Smooth muscle cell (in vitro differentiated cells): ENCODE measurements at regions not wholly inside any gene's neighbourhood (a gene's known extent, or its start where the extent isn't known, plus 50 kb on each side); places are given as distances from the start of the nearest gene placed in this dataset.
"Not testable (repeated sequence)": the region's sequence is repeated elsewhere in the genome, so short reads cannot be mapped to it uniquely, and the experiment has no call there.

Source experiments
- DNase-seq: peaks from one replicate; lab custom pipeline; 2025; ENCODE audit not compliant: unreplicated experiment; lab: John Stamatoyannopoulos, UW
- H2AFZ ChIP-seq: fragments of 200-600 bp; sonication (generic); 2 replicates; pipeline ENCODE4 v1.6.0; 2016; ENCODE audit warnings: antibody characterized with exemption, low read depth, mild to moderate bottlenecking
- H3F3A ChIP-seq: fragments of 200-600 bp; sonication (generic); 2 replicates; pipeline ENCODE4 v1.6.0; 2017; ENCODE audit warnings: antibody characterized with exemption, low read depth
- H3K27ac ChIP-seq: fragments of 200-600 bp; sonication (generic); 2 replicates; pipeline ENCODE4 v1.5.1; 2016; ENCODE audit warnings: low read depth, mild to moderate bottlenecking
- H3K27me3 ChIP-seq: fragments of 200-600 bp; sonication (generic); 2 replicates; pipeline ENCODE4 v1.6.1; 2016; ENCODE audit warnings: low read depth, mild to moderate bottlenecking
- H3K36me3 ChIP-seq: fragments of 200-600 bp; sonication (generic); 2 replicates; pipeline ENCODE4 v1.5.1; 2016; ENCODE audit warnings: low read depth
- H3K4me1 ChIP-seq: fragments of 200-600 bp; sonication (generic); 2 replicates; pipeline ENCODE4 v1.5.1; 2016; ENCODE audit warnings: low read depth
- H3K4me2 ChIP-seq: fragments of 200-600 bp; sonication (generic); 2 replicates; pipeline ENCODE4 v1.6.0; 2016; ENCODE audit warnings: mild to moderate bottlenecking
- H3K4me3 ChIP-seq: fragments of 200-600 bp; sonication (generic); 2 replicates; pipeline ENCODE4 v1.5.1; 2016; ENCODE audit warnings: mild to moderate bottlenecking
- H3K79me2 ChIP-seq: fragments of 200-600 bp; sonication (generic); 2 replicates; pipeline ENCODE4 v1.6.0; 2016; ENCODE audit warnings: low read depth, mild to moderate bottlenecking
- H3K9ac ChIP-seq: fragments of 200-600 bp; sonication (generic); 2 replicates; pipeline ENCODE4 v1.6.0; 2016; ENCODE audit warnings: low read depth
- H3K9me3 ChIP-seq: fragments of 200-600 bp; sonication (generic); replicated peaks from 2 replicates; pipeline ENCODE4 v1.5.1; 2016; ENCODE audit warnings: low read depth
- H4K20me1 ChIP-seq: fragments of 200-600 bp; sonication (generic); 2 replicates; pipeline ENCODE4 v1.6.0; 2016; ENCODE audit warnings: low read depth
- CTCF ChIP-seq: fragments of 200-600 bp; sonication (generic); IDR thresholded peaks from 2 replicates; pipeline ENCODE4 v1.5.1; 2017; ENCODE audit warnings: borderline replicate concordance, mild to moderate bottlenecking, antibody characterized with exemption; ENCODE audit not compliant: insufficient read depth, poor library complexity, severe bottlenecking
- WGBS: methylation state at CpG from one replicate; pipeline ENCODE4 v1.1.7; 2016; ENCODE audit warnings: low lambda C conversion rate; 5-methylcytosine and 5-hydroxymethylcytosine counted together

- no peak for TF ChIP-seq CTCF
- DNase-seq = no peak
- H3K4me3 ChIP-seq = no peak overlapping the region
- H3K27me3 ChIP-seq = no peaks in the 10 kb centered on the region
- H3K79me2 ChIP-seq = no peaks in the 10 kb centered on the region
- H3K9ac ChIP-seq = no peak overlapping the region
- WGBS = 77% methylated on average over 26 of the region's 26 CpGs
- no peak overlapping the region for H3K27ac ChIP-seq
- no peak overlapping the region for H2AFZ ChIP-seq
- H3K4me2 ChIP-seq = no peak overlapping the region
- H3K9me3 ChIP-seq = no peaks in the 10 kb centered on the region
- H3K4me1 ChIP-seq = peaks cover 28% of the 10 kb centered on the region
- no peaks in the 10 kb centered on the region for H4K20me1 ChIP-seq
- H3K36me3 ChIP-seq = no peaks in the 10 kb centered on the region
- H3F3A ChIP-seq = peaks cover 7% of the 10 kb centered on the region
These were observed 262.3 kb downstream of the SOX9 start for GRCh38 chr17:72382971-72383722.

DNA sequence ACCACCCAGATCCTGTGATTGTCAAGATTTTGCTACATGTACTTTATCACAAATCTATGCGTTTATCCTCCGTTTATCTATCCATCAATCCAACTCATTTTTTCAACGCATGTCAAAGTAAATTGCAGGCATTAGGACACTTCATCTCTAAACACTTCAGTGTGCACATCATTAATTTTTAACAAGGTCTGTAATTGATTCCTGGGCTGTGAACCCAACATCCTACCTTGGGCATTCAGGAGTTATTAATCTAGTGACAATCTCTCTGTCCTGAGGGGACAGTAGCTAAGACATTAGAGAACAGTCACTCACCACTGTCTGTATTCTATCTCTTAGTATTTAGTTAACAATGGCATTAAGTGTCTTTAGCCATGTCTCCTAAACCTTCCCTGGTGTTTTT, 264.7 kb downstream of the SOX9 start:
- no peaks in the 10 kb centered on the region for H4K20me1 ChIP-seq
- H3F3A ChIP-seq = peaks cover 11% of the 10 kb centered on the region
- no peaks in the 10 kb centered on the region for H3K79me2 ChIP-seq
- WGBS = 86% methylated on average over 3 of the region's 3 CpGs
- H3K36me3 ChIP-seq = no peaks in the 10 kb centered on the region
- no peak overlapping the region for H2AFZ ChIP-seq
- DNase-seq = no peak
- no peak overlapping the region for H3K27ac ChIP-seq
- peaks cover 16% of the 10 kb centered on the region for H3K4me1 ChIP-seq
- H3K9me3 ChIP-seq = no peaks in the 10 kb centered on the region
- no peak for TF ChIP-seq CTCF
- H3K4me3 ChIP-seq = no peak overlapping the region
- H3K4me2 ChIP-seq = no peak overlapping the region
- no peak overlapping the region for H3K9ac ChIP-seq
- no peaks in the 10 kb centered on the region for H3K27me3 ChIP-seq

DNA sequence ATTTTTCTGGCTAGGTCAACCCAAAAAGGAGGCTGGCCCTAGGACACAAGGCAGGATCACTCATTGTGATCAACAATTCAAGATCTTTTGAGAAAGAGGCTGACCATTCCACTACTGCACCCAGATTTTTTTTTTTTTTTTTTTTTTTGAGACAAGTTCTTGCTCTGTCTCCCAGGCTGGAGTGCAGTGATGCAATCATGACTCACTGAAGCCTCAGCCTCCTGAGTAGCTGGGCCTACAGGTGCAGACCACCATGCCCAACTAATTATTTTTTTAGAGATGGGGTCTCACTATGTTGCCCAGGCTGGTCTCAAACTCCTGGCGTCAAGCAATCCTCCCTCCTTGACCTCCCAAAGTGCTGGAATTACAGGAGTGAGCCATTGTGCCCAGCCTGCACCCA, 265.4 kb downstream of the SOX9 start:
- Histone ChIP-seq H3F3A (peaks cover 15% of the 10 kb centered on the region), H3K4me1 (peaks cover 16% of the 10 kb centered on the region)
- not testable (repeated sequence) for H3K36me3 ChIP-seq, H3K4me3 ChIP-seq, H3K27ac ChIP-seq, H3K27me3 ChIP-seq, H3K9ac ChIP-seq, H3K9me3 ChIP-seq, H2AFZ ChIP-seq, H3K4me2 ChIP-seq, DNase-seq, H3K79me2 ChIP-seq, H4K20me1 ChIP-seq
- 88% methylated on average over 1 of the region's 1 CpG for WGBS

DNA sequence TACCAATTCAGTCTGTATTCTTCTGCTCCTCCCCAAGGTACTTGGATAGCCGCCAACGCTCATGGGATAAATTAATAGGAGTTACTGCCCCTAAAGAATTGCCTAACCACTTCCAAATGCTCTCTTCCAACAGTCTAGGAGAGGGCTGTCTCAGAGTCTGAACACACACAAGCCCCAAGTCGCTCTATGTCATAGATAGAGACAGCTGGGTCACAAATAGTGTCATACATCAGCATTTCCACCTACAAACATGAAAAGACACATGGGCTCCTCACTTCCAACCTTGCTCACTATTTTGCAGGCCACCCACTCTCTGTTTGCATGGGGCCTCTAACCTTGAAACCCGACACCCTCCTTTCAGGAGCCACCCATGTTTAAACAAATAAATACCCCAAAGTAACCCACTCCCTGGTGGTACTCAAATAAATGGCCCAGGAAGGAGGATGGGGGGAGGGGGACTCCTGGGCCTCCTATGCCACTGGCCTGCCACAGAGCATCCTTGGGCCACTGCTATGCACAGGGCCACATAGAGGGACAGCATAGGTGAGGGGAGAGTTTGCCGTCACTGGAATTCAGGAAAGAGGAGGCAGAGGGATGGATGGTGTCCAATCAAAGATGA, 265.9 kb downstream of the SOX9 start:
- H3K4me3 ChIP-seq = no peak overlapping the region
- H2AFZ ChIP-seq = no peak overlapping the region
- WGBS = 82% methylated on average over 5 of the region's 5 CpGs
- peaks cover 18% of the 10 kb centered on the region for H3K4me1 ChIP-seq
- H3K9ac ChIP-seq = no peak overlapping the region
- H3K4me2 ChIP-seq = peak overlapping the region; percentile 79
- no peaks in the 10 kb centered on the region for H4K20me1 ChIP-seq
- H3K9me3 ChIP-seq = no peaks in the 10 kb centered on the region
- DNase-seq = no peak
- no peaks in the 10 kb centered on the region for H3K36me3 ChIP-seq
- TF ChIP-seq CTCF = no peak
- peak overlapping the region; percentile 63 for H3K27ac ChIP-seq
- H3K79me2 ChIP-seq = no peaks in the 10 kb centered on the region
- peaks cover 15% of the 10 kb centered on the region for H3F3A ChIP-seq
- no peaks in the 10 kb centered on the region for H3K27me3 ChIP-seq
